Endothelial cell of umbilical vein (primary cell): ENCODE measurements at regions not wholly inside any gene's neighbourhood (a gene's known extent, or its start where the extent isn't known, plus 50 kb on each side); places are given as distances from the start of the nearest gene placed in this dataset.

Experiments
- BruUV-seq: library from RNA; stranded (reverse); fragments of 400-500 nt; replicated peaks from 2 replicates; lab custom pipeline; 2021; lab: Mats Ljungman, UMichigan
- CTCF ChIA-PET: fragments of 300-600, 350-600 bp; sonication (Branson Sonifier 250); formaldehyde crosslinking; loops from one replicate; lab custom pipeline; 2021; ENCODE audit warnings: antibody characterized with exemption, inconsistent platforms; lab: Charles Lee
- POLR2A ChIA-PET: fragments of 300-600, 350-600 bp; sonication (Branson Sonifier 250); formaldehyde crosslinking; loops from one replicate; lab custom pipeline; 2021; ENCODE audit warnings: antibody characterized with exemption, inconsistent platforms; lab: Charles Lee
- DNase-seq: peaks from one replicate; pipeline ENCODE4 v3.0.0-alpha.2; 2011; ENCODE audit warnings: low read depth, low spot score
- FAIRE-seq: peaks from 2 replicates; lab custom pipeline; 2011; peaks lifted over from hg19 to GRCh38; lab: Jason Lieb, UNC
- H2AFZ ChIP-seq: 2 replicates; pipeline ENCODE4 v1.6.0; 2012; ENCODE audit warnings: low read depth, low read length, control low read depth, inconsistent platforms
- H3K27ac ChIP-seq: 2 replicates; pipeline ENCODE4 v1.5.1; 2011; ENCODE audit warnings: low read depth, mild to moderate bottlenecking, control low read depth, low read length, moderate library complexity; ENCODE audit not compliant: insufficient read depth
- H3K27me3 ChIP-seq, 2 experiments: 2 replicates each; pipeline versions ENCODE4 v1.6.0 to v1.6.1; 2011; ENCODE audit warnings: low read length in 2 of 2, mixed read lengths in 1 of 2; ENCODE audit not compliant: control insufficient read depth in 2 of 2, insufficient read depth in 2 of 2
- H3K36me3 ChIP-seq, 2 experiments: 2 replicates in 1 of 2; 3 replicates in 1 of 2; pipeline ENCODE4 v1.5.1; 2011; ENCODE audit warnings: low read length in 2 of 2, mild to moderate bottlenecking in 1 of 2, moderate library complexity in 1 of 2; ENCODE audit not compliant: control insufficient read depth in 2 of 2, insufficient read depth in 2 of 2; ENCODE audit errors: extremely low read depth in 1 of 2
- H3K4me1 ChIP-seq: 3 replicates; pipeline ENCODE4 v1.5.1; 2011; ENCODE audit warnings: mild to moderate bottlenecking, low read length; ENCODE audit not compliant: control insufficient read depth, insufficient read depth; ENCODE audit errors: extremely low read depth
- H3K4me2 ChIP-seq: 2 replicates; pipeline ENCODE4 v1.6.1; 2011; ENCODE audit warnings: low read length, control low read depth, mixed read lengths; ENCODE audit not compliant: insufficient read depth
- H3K4me3 ChIP-seq, 3 experiments: fragments of 200-600 bp in 1 of 3; sonication (generic), shearing (Covaris generic) in 1 of 3; replicated peaks in 1 of 3; 2 replicates each; pipeline ENCODE4 v1.5.1; 2011 to 2016; ENCODE audit warnings: control low read depth in 3 of 3, low read length in 3 of 3, mild to moderate bottlenecking in 2 of 3, inconsistent platforms in 1 of 3, low read depth in 1 of 3, moderate library complexity in 1 of 3; ENCODE audit not compliant: insufficient read depth in 1 of 3
- H3K79me2 ChIP-seq: 2 replicates; pipeline ENCODE4 v1.6.0; 2012; ENCODE audit warnings: low read length, inconsistent platforms; ENCODE audit not compliant: control insufficient read depth, insufficient read depth
- H3K9ac ChIP-seq: replicated peaks from 2 replicates; pipeline ENCODE3; 2011; ENCODE audit warnings: low read length, control low read depth; ENCODE audit not compliant: insufficient read depth; ENCODE audit errors: extremely low read depth
- H3K9me1 ChIP-seq: replicated peaks from 3 replicates; pipeline ENCODE4 v1.6.0; 2011; ENCODE audit warnings: mild to moderate bottlenecking, low read length; ENCODE audit not compliant: control insufficient read depth, insufficient read depth; ENCODE audit errors: extremely low read depth
- H3K9me3 ChIP-seq: replicated peaks from 2 replicates; pipeline ENCODE4 v1.5.1; 2012; ENCODE audit warnings: low read length, inconsistent platforms; ENCODE audit not compliant: control insufficient read depth, insufficient read depth
- H4K20me1 ChIP-seq: replicated peaks from 2 replicates; pipeline ENCODE3; 2011; ENCODE audit warnings: mild to moderate bottlenecking, low read length; ENCODE audit not compliant: control insufficient read depth, insufficient read depth; ENCODE audit errors: extremely low read depth
- CTCF ChIP-seq, 2 donors: IDR thresholded peaks; 1 replicate in 1 of 2; 2 replicates in 1 of 2; pipeline ENCODE4 v1.5.1; 2011; ENCODE audit warnings: low read length in 2 of 2, mild to moderate bottlenecking in 2 of 2, moderate library complexity in 2 of 2, control low read depth in 1 of 2, inconsistent platforms in 1 of 2, low read depth in 1 of 2; ENCODE audit not compliant: insufficient read depth in 1 of 2; ENCODE audit errors: extremely low read depth in 1 of 2
- EZH2 ChIP-seq: IDR thresholded peaks from 2 replicates; pipeline ENCODE4 v1.6.1; 2012; ENCODE audit warnings: borderline replicate concordance, low read depth, mild to moderate bottlenecking, moderate library complexity, low read length, inconsistent platforms; ENCODE audit not compliant: severe bottlenecking
- FOS ChIP-seq: IDR thresholded peaks from 2 replicates; pipeline ENCODE4 v1.6.1; 2011; ENCODE audit warnings: mild to moderate bottlenecking, low read length, moderate library complexity, borderline replicate concordance; ENCODE audit not compliant: insufficient read depth
- GATA2 ChIP-seq: IDR thresholded peaks from 2 replicates; pipeline ENCODE4 v1.7.0; 2011; ENCODE audit warnings: low read depth, mild to moderate bottlenecking, moderate library complexity, mixed read lengths, low read length; ENCODE audit not compliant: insufficient read length, insufficient read depth
- JUN ChIP-seq: IDR thresholded peaks from 2 replicates; pipeline ENCODE4 v1.6.1; 2011; ENCODE audit warnings: borderline replicate concordance, low read depth; ENCODE audit not compliant: insufficient read length, insufficient read depth
- MAX ChIP-seq: IDR thresholded peaks from 2 replicates; pipeline ENCODE4 v1.6.1; 2011; ENCODE audit not compliant: insufficient read depth, insufficient read length
- MYC ChIP-seq: IDR thresholded peaks from one replicate; pipeline ENCODE4 v1.6.1; 2011; ENCODE audit warnings: mild to moderate bottlenecking, low read depth, low read length
- POLR2A ChIP-seq: IDR thresholded peaks from 2 replicates; pipeline ENCODE4 v1.6.1; 2012; ENCODE audit warnings: low read depth, mild to moderate bottlenecking, control low read depth, low read length
- POLR2AphosphoS5 ChIP-seq: IDR thresholded peaks from 2 replicates; pipeline ENCODE4 v1.6.1; 2012; ENCODE audit warnings: low read depth, mild to moderate bottlenecking, control low read depth, low read length, moderate library complexity; ENCODE audit not compliant: insufficient read depth
- dilution Hi-C: fragments of 300-500 bp; cut with MboI; formaldehyde crosslinking; loops from one replicate; pipeline ENCODE4 v1.15.0; 2019; ENCODE audit warnings: low sequenced_read_pairs; ENCODE audit not compliant: extremely low pct_ligation_motif_present
- intact Hi-C: fragments of 100-400 bp; cut with micrococcal nuclease; formaldehyde crosslinking; loops from one replicate; pipeline ENCODE4 v1.10.0; 2022

- no peak overlapping the region for H3K27ac ChIP-seq
- ChIA-PET CTCF (no interaction called here), POLR2A (no interaction called here)
- no peak overlapping the region for H3K9ac ChIP-seq
- no peak overlapping the region for H3K4me3 ChIP-seq
- H3K4me1 ChIP-seq, result no peaks in the 10 kb centered on the region
- H3K36me3 ChIP-seq, result no peaks in the 10 kb centered on the region
- no peak overlapping the region for H2AFZ ChIP-seq
- no peaks in the 10 kb centered on the region for H3K27me3 ChIP-seq
- H3K79me2 ChIP-seq, result no peaks in the 10 kb centered on the region
- BruUV-seq, result no TSS peak
- H3K9me3 ChIP-seq, result peaks cover 2% of the 10 kb centered on the region
- no peak for DNase-seq
- intact Hi-C loops, result no loop called here
- no peak overlapping the region for H3K4me2 ChIP-seq
- no peak for FAIRE-seq
- no peaks in the 10 kb centered on the region for H3K9me1 ChIP-seq
- dilution Hi-C loops, result no loop called here
- H4K20me1 ChIP-seq, result no peaks in the 10 kb centered on the region
- TF ChIP-seq GATA2 (no peak), CTCF (IDR thresholded peaks at IDR 0.05; ENCODE audit: extremely low read depth in 1 of 2, insufficient read depth in 1 of 2, low read depth in 1 of 2, low read length in 2 of 2) (no peak), MAX (no peak), POLR2AphosphoS5 (no peak), POLR2A (no peak), FOS (no peak), JUN (no peak), MYC (no peak), EZH2 (no peak)
These were observed 496.9 kb downstream of the TMA16 start for GRCh38 chr4:163991298-163991865.
